GM21360 (cell line): ENCODE measurements at regions not wholly inside any gene's neighbourhood (a gene's known extent, or its start where the extent isn't known, plus 50 kb on each side); places are given as distances from the start of the nearest gene placed in this dataset.
"Not testable (repeated sequence)": the region's sequence is repeated elsewhere in the genome, so short reads cannot be mapped to it uniquely, and the experiment has no call there.

Source experiments
- ATAC-seq: cut with Tn5 transposase; IDR thresholded peaks from one replicate; pipeline ENCODE4 v1.9.1; 2021; ENCODE audit warnings: mild to moderate bottlenecking, moderate library complexity; ENCODE audit not compliant: unreplicated experiment

- no peak for ATAC-seq
Observed at GRCh38 chr7:37545619-37546534, 97.2 kb upstream of the ELMO1 start.

- ATAC-seq: no peak
Observed at GRCh38 chr7:37546677-37547076, 98.0 kb upstream of the ELMO1 start.

- no peak for ATAC-seq
Observed at GRCh38 chr7:37549076-37549931, 100.6 kb upstream of the ELMO1 start.

- ATAC-seq: no peak
Observed at GRCh38 chr7:37550426-37550825, 101.8 kb upstream of the ELMO1 start.

- ATAC-seq: no peak
Observed at GRCh38 chr7:37550872-37551271, 102.2 kb upstream of the ELMO1 start.

GRCh38 chr7:37552030-37552429 is 103.4 kb upstream of the ELMO1 start:
- no peak for ATAC-seq

GRCh38 chr7:37552439-37552838 is 103.8 kb upstream of the ELMO1 start:
- ATAC-seq: not testable (repeated sequence)

- no peak for ATAC-seq
Observed at GRCh38 chr7:37555528-37555927, 106.9 kb upstream of the ELMO1 start.

GRCh38 chr7:37557571-37558209 is 109.0 kb upstream of the ELMO1 start:
- no peak for ATAC-seq

- ATAC-seq: no peak
Observed at GRCh38 chr7:37558320-37559096, 109.8 kb upstream of the ELMO1 start.

- no peak for ATAC-seq
Observed at GRCh38 chr7:37570145-37570544, 113.4 kb upstream of the GPR141 start.

- no peak for ATAC-seq
Observed at GRCh38 chr7:37571806-37572205, 111.8 kb upstream of the GPR141 start.

- no peak for ATAC-seq
Observed at GRCh38 chr7:37577412-37577811, 106.2 kb upstream of the GPR141 start.

- no peak for ATAC-seq
Observed at GRCh38 chr7:37577901-37578300, 105.7 kb upstream of the GPR141 start.

- ATAC-seq: no peak
Observed at GRCh38 chr7:37578350-37578749, 105.2 kb upstream of the GPR141 start.

- no peak for ATAC-seq
Observed at GRCh38 chr7:37580376-37580775, 103.2 kb upstream of the GPR141 start.

- ATAC-seq: not testable (repeated sequence)
Observed at GRCh38 chr7:37584651-37585463, 98.7 kb upstream of the GPR141 start.

GRCh38 chr7:37590824-37591223 is 92.7 kb upstream of the GPR141 start:
- ATAC-seq: no peak

- no peak for ATAC-seq
Observed at GRCh38 chr7:37592366-37592765, 91.2 kb upstream of the GPR141 start.

GRCh38 chr7:37594602-37595001 is 89.0 kb upstream of the GPR141 start:
- no peak for ATAC-seq
